ENCODE measurements at regions not wholly inside any gene's neighbourhood (a gene's known extent, or its start where the extent isn't known, plus 50 kb on each side); places are given as distances from the start of the nearest gene placed in this dataset.
"Not testable (repeated sequence)": the region's sequence is repeated elsewhere in the genome, so short reads cannot be mapped to it uniquely, and the experiment has no call there.

- DNase-seq (ENCODE audit: low spot score): not testable (repeated sequence)
Measured at GRCh38 chr3:80608072-80608471, 840.3 kb upstream of the ROBO1 start.

GRCh38 chr3:80606073-80606472 is 838.3 kb upstream of the ROBO1 start:
- DNase-seq (ENCODE audit: low spot score): no peak

- no peak for DNase-seq (ENCODE audit: low spot score)
Measured at GRCh38 chr3:80601479-80601878, 833.7 kb upstream of the ROBO1 start.

- DNase-seq (ENCODE audit: low spot score): no peak
Measured at GRCh38 chr3:80592792-80593191, 825.0 kb upstream of the ROBO1 start.

GRCh38 chr3:80586338-80586737 is 818.5 kb upstream of the ROBO1 start:
- DNase-seq (ENCODE audit: low spot score): no peak

- no peak for DNase-seq (ENCODE audit: low spot score)
Measured at GRCh38 chr3:80580146-80580545, 812.3 kb upstream of the ROBO1 start.

- DNase-seq (ENCODE audit: low spot score): no peak
Measured at GRCh38 chr3:80564391-80564790, 796.6 kb upstream of the ROBO1 start.

GRCh38 chr3:80559701-80560100 is 791.9 kb upstream of the ROBO1 start:
- DNase-seq (ENCODE audit: low spot score): no peak

- no peak for DNase-seq (ENCODE audit: low spot score)
Measured at GRCh38 chr3:80556763-80557162, 789.0 kb upstream of the ROBO1 start.

GRCh38 chr3:80554304-80554703 is 786.5 kb upstream of the ROBO1 start:
- DNase-seq (ENCODE audit: low spot score): no peak

- DNase-seq (ENCODE audit: low spot score): no peak
Measured at GRCh38 chr3:80553211-80553610, 785.4 kb upstream of the ROBO1 start.

GRCh38 chr3:80550174-80550573 is 782.4 kb upstream of the ROBO1 start:
- DNase-seq (ENCODE audit: low spot score): no peak

- DNase-seq (ENCODE audit: low spot score): no peak
Measured at GRCh38 chr3:80549173-80549572, 781.4 kb upstream of the ROBO1 start.

- no peak for DNase-seq (ENCODE audit: low spot score)
Measured at GRCh38 chr3:80543154-80543553, 775.4 kb upstream of the ROBO1 start.

GRCh38 chr3:80542456-80542855 is 774.7 kb upstream of the ROBO1 start:
- no peak for DNase-seq (ENCODE audit: low spot score)

GRCh38 chr3:80537680-80538079 is 769.9 kb upstream of the ROBO1 start:
- DNase-seq (ENCODE audit: low spot score): no peak

- no peak for DNase-seq (ENCODE audit: low spot score)
Measured at GRCh38 chr3:80535286-80535685, 767.5 kb upstream of the ROBO1 start.

GRCh38 chr3:80533553-80533952 is 765.8 kb upstream of the ROBO1 start:
- DNase-seq (ENCODE audit: low spot score): no peak

- no peak for DNase-seq (ENCODE audit: low spot score)
Measured at GRCh38 chr3:80526153-80526552, 758.4 kb upstream of the ROBO1 start.

- DNase-seq (ENCODE audit: low spot score): no peak
Measured at GRCh38 chr3:80521081-80521480, 753.3 kb upstream of the ROBO1 start.

- DNase-seq (ENCODE audit: low spot score): no peak
Measured at GRCh38 chr3:80519436-80519835, 751.6 kb upstream of the ROBO1 start.

- DNase-seq (ENCODE audit: low spot score): no peak
Measured at GRCh38 chr3:80496452-80496851, 728.7 kb upstream of the ROBO1 start.

- no peak for DNase-seq (ENCODE audit: low spot score)
Measured at GRCh38 chr3:80492162-80492561, 724.4 kb upstream of the ROBO1 start.

GRCh38 chr3:80472961-80473360 is 705.2 kb upstream of the ROBO1 start:
- DNase-seq (ENCODE audit: low spot score): no peak

GRCh38 chr3:80472459-80472858 is 704.7 kb upstream of the ROBO1 start:
- no peak for DNase-seq (ENCODE audit: low spot score)

Data from hematopoietic multipotent progenitor cell treated with erythropoietin and hydrocortisone succinate and interleukin-3 and kit ligand, for 17 days (in vitro differentiated cells).